ENCODE measurements at regions not wholly inside any gene's neighbourhood (a gene's known extent, or its start where the extent isn't known, plus 50 kb on each side); places are given as distances from the start of the nearest gene placed in this dataset.

- TF ChIP-seq POLR2A (IDR thresholded peaks at IDR 0.05) (no peak), CTCF (IDR thresholded peaks at IDR 0.05 in 8 of 11, conservative IDR thresholded peaks at IDR 0.05 in 3 of 11) (no peak), POLR2AphosphoS5 (IDR thresholded peaks at IDR 0.05) (no peak)
Measured at GRCh38 chr12:41988715-41989114, 156.0 kb downstream of the GXYLT1 start.
